Dendritic cell treated with granulocyte-macrophage colony-stimulating factor and Interleukin-4, amounts not matched to agents 40 ng/mL and 50 ng/mL, for 4 days (primary cell): ENCODE measurements at regions not wholly inside any gene's neighbourhood (a gene's known extent, or its start where the extent isn't known, plus 50 kb on each side); places are given as distances from the start of the nearest gene placed in this dataset.

ENCODE experiments used
- H3K27ac Mint-ChIP-seq: one replicate; pipeline ENCODE4 v1.8.0; 2022; ENCODE audit warnings: mild to moderate bottlenecking, mixed read lengths
- H3K27me3 Mint-ChIP-seq: one replicate; pipeline ENCODE4 v1.8.0; 2022; ENCODE audit warnings: mild to moderate bottlenecking, mixed read lengths
- H3K36me3 Mint-ChIP-seq: one replicate; pipeline ENCODE4 v1.8.0; 2022; ENCODE audit warnings: low read depth, mixed read lengths
- H3K4me1 Mint-ChIP-seq: one replicate; pipeline ENCODE4 v1.8.0; 2022; ENCODE audit warnings: low read depth, mixed read lengths
- H3K4me3 Mint-ChIP-seq: one replicate; pipeline ENCODE4 v1.8.0; 2022; ENCODE audit warnings: mild to moderate bottlenecking, moderate library complexity, mixed read lengths
- H3K9me3 Mint-ChIP-seq: one replicate; pipeline ENCODE4 v1.8.0; 2022; ENCODE audit warnings: mixed read lengths
- intact Hi-C: fragments of 100-400 bp; cut with micrococcal nuclease; formaldehyde crosslinking; loops from one replicate; pipeline ENCODE4 v1.15.0; 2022

DNA sequence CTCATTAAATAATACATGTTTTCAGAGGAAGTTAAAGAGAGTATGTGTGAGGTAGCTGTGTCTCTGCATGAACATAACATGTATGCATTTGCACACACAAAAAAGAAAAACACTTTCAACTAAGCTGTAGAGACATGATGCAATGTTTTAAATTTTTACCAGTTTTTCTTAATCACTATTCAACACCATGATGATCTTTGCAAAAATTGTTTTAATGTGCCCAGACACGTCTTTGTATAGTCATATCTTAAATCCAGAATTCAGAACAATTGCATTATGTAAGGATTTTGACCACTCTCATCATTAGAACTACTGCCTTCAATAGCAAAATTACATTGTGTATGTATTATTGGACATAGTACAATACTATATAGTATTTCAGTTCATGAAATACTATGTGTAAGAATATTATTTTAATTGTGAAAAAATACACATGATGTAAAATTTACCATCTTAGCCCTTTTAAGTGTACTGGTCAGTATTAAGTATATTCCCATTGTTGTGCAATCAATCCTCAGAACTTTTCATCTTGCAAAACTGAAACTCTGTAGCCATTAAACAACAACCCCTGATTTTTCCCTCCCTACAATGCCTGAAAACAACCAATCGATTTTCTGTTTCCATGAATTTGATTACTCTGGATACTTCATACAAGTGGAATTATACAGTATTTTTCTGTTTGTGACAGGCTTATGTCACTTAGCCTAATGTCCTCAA, 104.5 kb upstream of the ACVR2A start:
- no peaks in the 10 kb centered on the region for H3K9me3 Mint-ChIP-seq
- H3K4me3 Mint-ChIP-seq: no peak overlapping the region
- H3K27ac Mint-ChIP-seq: no peak overlapping the region
- intact Hi-C loops: no loop called here
- H3K27me3 Mint-ChIP-seq: no peaks in the 10 kb centered on the region
- H3K4me1 Mint-ChIP-seq: no peaks in the 10 kb centered on the region
- H3K36me3 Mint-ChIP-seq: no peaks in the 10 kb centered on the region

DNA sequence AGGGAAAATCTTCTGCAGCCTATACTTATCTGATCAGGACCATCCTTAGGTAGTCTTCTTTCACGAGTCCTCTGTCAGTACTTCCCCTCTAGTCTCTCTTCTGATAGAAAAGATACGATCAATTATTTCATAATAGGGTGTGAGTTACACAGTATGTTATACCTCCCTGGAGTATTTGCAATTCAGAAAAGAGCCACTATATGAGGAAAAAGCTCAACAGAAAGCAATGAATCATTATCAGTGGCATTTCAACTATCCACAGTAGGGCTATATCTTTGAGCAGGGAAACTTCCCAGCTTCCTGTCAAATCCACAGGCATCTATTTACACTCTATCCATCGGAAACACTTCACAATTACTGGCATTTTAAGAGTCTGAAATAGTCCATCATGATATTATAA, 105.3 kb upstream of the ACVR2A start:
- no peaks in the 10 kb centered on the region for H3K27me3 Mint-ChIP-seq

DNA sequence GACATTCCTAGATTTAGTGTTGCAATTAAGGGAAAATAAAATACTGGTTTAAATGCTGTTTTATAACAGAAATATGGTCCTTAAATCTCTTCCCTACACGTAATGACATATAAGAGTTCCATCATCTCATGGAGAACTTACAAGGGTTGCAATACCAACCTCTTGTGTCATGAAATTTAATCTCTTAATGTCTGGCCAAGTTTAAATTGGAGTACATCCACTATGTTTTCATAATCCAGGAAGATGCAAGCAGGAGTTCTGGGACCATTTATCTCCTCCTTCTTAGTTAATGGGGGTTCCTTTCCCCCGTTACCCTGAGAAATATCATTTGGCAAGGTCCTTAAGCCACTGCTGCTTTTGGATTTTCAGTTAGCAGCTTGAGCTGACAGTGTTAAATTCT, 126.0 kb upstream of the ACVR2A start:
- intact Hi-C loops: no loop called here
- Mint-ChIP-seq H3K4me3 (no peak overlapping the region), H3K36me3 (no peaks in the 10 kb centered on the region), H3K27me3 (peaks cover 7% of the 10 kb centered on the region), H3K27ac (no peak overlapping the region), H3K4me1 (peaks cover 7% of the 10 kb centered on the region), H3K9me3 (no peaks in the 10 kb centered on the region)

More for the DNA sequence above, 105.3 kb upstream of the ACVR2A start:
- H3K27ac Mint-ChIP-seq: no peak overlapping the region
- no peaks in the 10 kb centered on the region for H3K36me3 Mint-ChIP-seq
- H3K4me1 Mint-ChIP-seq: no peaks in the 10 kb centered on the region
- H3K9me3 Mint-ChIP-seq: no peaks in the 10 kb centered on the region
- H3K4me3 Mint-ChIP-seq: no peak overlapping the region
- intact Hi-C loops: no loop called here

DNA sequence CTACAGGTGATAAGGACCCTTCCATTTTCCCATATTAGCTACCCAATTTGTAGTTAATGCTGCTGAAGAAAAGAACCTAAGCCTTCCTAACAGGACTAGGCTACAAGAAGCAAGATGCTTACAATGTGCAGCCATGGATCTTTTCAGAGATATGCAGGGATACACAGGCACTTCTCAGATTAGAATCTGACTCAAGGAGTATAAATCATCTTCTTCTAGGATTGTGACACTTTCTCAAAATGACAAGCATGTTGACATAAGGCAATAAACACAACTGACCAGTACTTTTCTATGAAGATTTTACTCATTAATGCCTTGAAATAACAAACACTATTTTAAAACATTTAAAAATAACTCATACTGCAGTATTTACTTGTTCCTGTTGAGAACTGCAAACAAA, 127.9 kb upstream of the ACVR2A start:
- intact Hi-C loops: no loop called here
- Mint-ChIP-seq H3K4me3 (no peak overlapping the region), H3K27me3 (peaks cover 4% of the 10 kb centered on the region), H3K36me3 (no peaks in the 10 kb centered on the region), H3K27ac (no peak overlapping the region), H3K4me1 (peaks cover 7% of the 10 kb centered on the region), H3K9me3 (peaks cover 17% of the 10 kb centered on the region)

DNA sequence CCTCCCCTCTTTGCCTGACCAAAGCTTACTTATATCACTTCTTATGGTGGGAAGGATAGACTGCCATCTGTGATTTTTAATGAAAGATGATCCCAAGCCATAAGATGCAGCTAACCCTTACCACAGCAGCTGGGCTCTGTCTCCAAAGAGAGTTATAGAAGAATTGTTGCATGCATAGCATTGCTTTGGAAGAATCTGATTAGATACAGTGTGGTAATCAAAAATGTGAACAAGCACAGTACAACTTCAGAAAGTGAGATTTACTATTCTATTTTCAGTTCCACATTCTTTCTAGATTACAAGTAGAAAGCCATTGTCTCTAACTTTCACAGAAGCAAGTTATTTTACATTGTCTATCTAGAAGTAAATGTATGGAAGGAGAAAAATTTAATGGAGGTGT, 129.0 kb upstream of the ACVR2A start:
- no peaks in the 10 kb centered on the region for H3K36me3 Mint-ChIP-seq

DNA sequence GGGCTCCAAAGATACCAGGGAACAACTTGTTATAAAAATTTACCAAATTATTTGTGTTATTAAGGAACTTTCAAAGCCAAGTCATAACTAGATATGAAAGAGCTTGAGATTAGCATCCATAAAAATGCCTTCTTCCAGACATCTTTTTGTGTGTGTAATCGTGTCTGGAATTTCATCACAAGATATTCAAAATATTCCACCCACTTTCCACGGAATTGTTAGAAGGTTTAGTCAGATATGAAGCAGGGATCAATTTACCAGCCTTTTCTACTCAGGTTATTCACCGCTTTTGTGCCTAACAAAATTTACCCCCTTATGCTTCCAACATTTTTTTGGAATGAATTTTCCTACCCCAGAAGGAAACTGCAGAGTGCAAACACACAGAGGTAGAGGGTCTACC, 130.2 kb upstream of the ACVR2A start:
- H3K4me3 Mint-ChIP-seq: no peak overlapping the region
- peaks cover 27% of the 10 kb centered on the region for H3K9me3 Mint-ChIP-seq
- H3K27me3 Mint-ChIP-seq: peaks cover 11% of the 10 kb centered on the region
- H3K36me3 Mint-ChIP-seq: no peaks in the 10 kb centered on the region
- peaks cover 7% of the 10 kb centered on the region for H3K4me1 Mint-ChIP-seq
- no peak overlapping the region for H3K27ac Mint-ChIP-seq
- intact Hi-C loops: no loop called here

More for the DNA sequence above, 129.0 kb upstream of the ACVR2A start:
- Mint-ChIP-seq H3K27ac (no peak overlapping the region), H3K9me3 (peaks cover 27% of the 10 kb centered on the region), H3K4me3 (no peak overlapping the region), H3K4me1 (peaks cover 7% of the 10 kb centered on the region), H3K27me3 (peaks cover 11% of the 10 kb centered on the region)
- intact Hi-C loops: no loop called here

DNA sequence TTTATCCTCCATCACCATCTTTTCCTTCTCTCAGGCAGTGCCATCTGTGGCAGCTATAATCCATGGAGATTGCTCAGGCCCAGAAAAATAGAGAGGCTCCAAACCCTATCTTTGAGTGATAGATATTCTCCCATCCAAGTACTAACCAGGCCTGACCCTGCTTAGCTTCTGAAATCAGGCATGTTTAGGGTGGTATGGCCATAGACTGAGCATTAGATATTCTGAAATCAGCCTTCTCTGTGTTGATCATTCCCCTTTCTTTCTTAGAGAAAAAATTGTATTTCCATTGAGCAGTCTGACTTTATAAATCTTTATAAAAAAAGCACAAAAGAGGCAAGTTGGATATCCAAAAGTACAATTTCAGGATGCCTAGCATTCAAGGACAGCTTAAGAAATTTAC, 131.5 kb upstream of the ACVR2A start:
- peaks cover 7% of the 10 kb centered on the region for H3K4me1 Mint-ChIP-seq
- peaks cover 27% of the 10 kb centered on the region for H3K9me3 Mint-ChIP-seq
- no peak overlapping the region for H3K4me3 Mint-ChIP-seq
- H3K36me3 Mint-ChIP-seq: no peaks in the 10 kb centered on the region
- H3K27me3 Mint-ChIP-seq: peaks cover 11% of the 10 kb centered on the region
- intact Hi-C loops: no loop called here
- no peak overlapping the region for H3K27ac Mint-ChIP-seq

DNA sequence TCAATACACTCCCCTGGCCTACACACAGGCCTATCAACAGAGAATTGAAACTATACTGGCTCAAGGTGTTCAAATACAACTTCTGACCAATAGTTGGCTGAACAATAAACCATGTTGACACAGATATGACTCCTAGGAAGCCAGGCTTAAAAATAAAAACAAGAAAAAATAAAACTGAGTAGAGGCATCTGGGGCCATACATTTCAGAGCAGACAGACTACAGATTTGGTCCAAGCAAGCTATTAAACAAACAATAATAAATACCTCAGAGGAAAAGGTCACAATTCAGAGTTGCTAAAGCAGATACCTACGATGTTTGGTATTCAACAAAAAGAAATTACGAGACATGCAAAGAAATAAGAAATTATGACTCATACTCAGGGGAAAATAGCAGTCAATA, 132.8 kb upstream of the ACVR2A start:
- Mint-ChIP-seq H3K27me3 (peaks cover 11% of the 10 kb centered on the region), H3K9me3 (peaks cover 35% of the 10 kb centered on the region), H3K27ac (no peak overlapping the region), H3K36me3 (no peaks in the 10 kb centered on the region), H3K4me3 (no peak overlapping the region), H3K4me1 (peaks cover 7% of the 10 kb centered on the region)
- intact Hi-C loops: no loop called here

DNA sequence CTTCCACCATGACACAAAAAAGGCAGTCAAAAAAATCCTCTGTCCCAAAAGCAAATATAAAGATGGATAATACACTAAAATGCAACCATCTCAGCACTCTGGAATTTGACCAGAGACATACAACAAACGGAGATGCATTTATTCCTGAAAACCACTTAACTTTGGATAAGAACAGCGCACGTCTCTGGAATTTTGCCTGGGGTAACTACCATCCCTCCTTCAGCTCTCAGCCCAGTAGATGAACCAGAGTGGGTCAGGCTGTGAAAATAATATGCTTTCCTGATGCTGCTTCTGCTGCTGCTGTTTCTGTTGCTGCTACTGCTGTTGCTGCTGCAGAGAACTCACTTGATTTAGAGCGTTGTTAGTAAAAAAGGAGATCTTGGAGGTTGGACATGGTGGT, 133.8 kb upstream of the ACVR2A start:
- Mint-ChIP-seq H3K9me3 (peaks cover 43% of the 10 kb centered on the region), H3K27me3 (peaks cover 15% of the 10 kb centered on the region), H3K27ac (no peak overlapping the region), H3K36me3 (no peaks in the 10 kb centered on the region), H3K4me1 (peaks cover 3% of the 10 kb centered on the region), H3K4me3 (no peak overlapping the region)
- intact Hi-C loops: no loop called here

DNA sequence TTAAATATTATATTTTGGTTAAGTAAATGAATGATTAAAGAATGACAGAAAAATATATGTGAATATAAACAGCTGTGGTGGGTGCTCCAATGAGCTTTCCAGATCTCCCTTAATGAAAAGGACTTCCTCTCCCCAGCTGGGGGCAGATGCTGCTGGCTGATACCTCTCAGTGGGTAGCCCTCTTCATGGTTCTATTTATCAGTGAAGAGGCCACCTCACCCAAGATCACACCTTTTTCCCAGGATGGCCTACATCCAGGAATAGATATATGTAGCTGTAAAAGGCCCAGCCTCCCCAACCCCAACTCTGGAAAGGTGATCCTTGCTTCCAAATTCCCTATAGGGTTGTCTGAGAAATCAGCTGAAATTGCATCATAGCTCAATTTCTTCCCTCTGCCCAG, 135.2 kb upstream of the ACVR2A start:
- Mint-ChIP-seq H3K27ac (no peak overlapping the region), H3K4me1 (no peaks in the 10 kb centered on the region), H3K27me3 (peaks cover 14% of the 10 kb centered on the region), H3K4me3 (no peak overlapping the region), H3K36me3 (no peaks in the 10 kb centered on the region), H3K9me3 (peaks cover 52% of the 10 kb centered on the region)
- intact Hi-C loops: no loop called here

DNA sequence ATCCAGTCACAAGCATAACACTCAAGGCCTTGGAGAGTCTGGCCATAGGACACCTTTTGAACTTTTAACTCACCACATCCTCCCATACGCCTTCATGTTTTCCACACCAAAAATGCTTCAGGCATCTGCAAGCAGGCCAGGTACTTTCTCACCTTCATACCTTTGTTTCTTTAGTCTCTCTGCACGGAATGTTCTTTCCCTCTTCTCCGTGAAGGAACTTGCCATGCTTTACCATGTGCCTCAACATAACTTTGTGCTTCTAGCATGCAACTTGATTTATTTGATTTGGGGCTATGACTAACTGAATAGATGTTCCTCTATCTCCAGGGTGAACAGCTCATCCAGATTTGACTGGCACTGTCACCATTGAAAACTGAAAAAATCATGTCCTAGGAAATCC, 141.7 kb upstream of the ACVR2A start:
- Mint-ChIP-seq H3K4me3 (no peak overlapping the region), H3K36me3 (no peaks in the 10 kb centered on the region), H3K27ac (no peak overlapping the region), H3K9me3 (peaks cover 53% of the 10 kb centered on the region), H3K27me3 (peaks cover 8% of the 10 kb centered on the region), H3K4me1 (peaks cover 16% of the 10 kb centered on the region)
- intact Hi-C loops: no loop called here

DNA sequence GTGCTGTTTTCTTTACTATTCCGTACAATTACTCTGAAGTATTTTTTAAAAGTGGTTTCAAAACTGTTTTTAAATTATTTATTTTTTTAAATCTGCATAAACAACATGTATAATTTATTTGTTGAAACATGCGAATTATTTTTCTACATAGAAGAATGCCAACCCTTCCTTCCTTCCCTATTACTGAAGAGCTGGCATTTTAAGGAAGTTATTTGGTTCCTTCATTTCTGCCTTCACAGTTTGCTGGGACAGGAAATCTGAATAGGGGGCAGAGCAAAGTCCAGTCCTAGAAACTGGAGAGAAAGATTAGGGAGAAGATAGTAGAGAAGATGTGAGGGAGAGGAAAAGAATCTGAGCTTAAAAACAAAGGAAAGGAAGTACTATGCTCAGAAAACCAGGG, 146.7 kb upstream of the ACVR2A start:
- Mint-ChIP-seq H3K36me3 (no peaks in the 10 kb centered on the region), H3K4me1 (peaks cover 18% of the 10 kb centered on the region), H3K4me3 (no peak overlapping the region), H3K27ac (peak overlapping the region; percentile 40), H3K9me3 (peaks cover 21% of the 10 kb centered on the region), H3K27me3 (peaks cover 3% of the 10 kb centered on the region)
- intact Hi-C loops: loop anchor here (10.0 kb wide), 1 partner anchor 147 kb away; the partner anchor contains the start of gene ACVR2A

DNA sequence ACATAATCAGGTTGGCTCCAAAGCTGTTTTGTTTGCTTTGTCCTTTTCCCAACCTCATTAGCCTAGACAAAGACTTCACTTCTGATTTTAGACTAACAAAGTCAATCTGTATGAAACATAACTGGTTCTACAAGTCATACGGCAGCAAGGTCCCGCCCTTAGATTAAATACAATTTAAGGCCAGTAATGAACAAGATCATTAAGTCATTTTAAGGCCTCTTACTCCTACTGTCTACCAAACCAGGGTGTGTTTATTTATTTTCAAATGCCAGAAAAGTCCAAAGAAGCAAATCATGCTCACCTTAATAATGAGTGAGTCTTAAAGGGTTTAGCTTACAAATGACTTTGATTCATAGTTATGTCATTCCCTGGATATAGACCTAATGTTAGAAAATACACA, 148.4 kb upstream of the ACVR2A start:
- intact Hi-C loops: loop anchor here (10.0 kb wide), 1 partner anchor 148 kb away; the partner anchor contains the start of gene ACVR2A
- H3K4me3 Mint-ChIP-seq: no peak overlapping the region
- peaks cover 4% of the 10 kb centered on the region for H3K9me3 Mint-ChIP-seq
- peaks cover 25% of the 10 kb centered on the region for H3K4me1 Mint-ChIP-seq
- no peak overlapping the region for H3K27ac Mint-ChIP-seq
- H3K36me3 Mint-ChIP-seq: no peaks in the 10 kb centered on the region
- H3K27me3 Mint-ChIP-seq: peaks cover 2% of the 10 kb centered on the region

DNA sequence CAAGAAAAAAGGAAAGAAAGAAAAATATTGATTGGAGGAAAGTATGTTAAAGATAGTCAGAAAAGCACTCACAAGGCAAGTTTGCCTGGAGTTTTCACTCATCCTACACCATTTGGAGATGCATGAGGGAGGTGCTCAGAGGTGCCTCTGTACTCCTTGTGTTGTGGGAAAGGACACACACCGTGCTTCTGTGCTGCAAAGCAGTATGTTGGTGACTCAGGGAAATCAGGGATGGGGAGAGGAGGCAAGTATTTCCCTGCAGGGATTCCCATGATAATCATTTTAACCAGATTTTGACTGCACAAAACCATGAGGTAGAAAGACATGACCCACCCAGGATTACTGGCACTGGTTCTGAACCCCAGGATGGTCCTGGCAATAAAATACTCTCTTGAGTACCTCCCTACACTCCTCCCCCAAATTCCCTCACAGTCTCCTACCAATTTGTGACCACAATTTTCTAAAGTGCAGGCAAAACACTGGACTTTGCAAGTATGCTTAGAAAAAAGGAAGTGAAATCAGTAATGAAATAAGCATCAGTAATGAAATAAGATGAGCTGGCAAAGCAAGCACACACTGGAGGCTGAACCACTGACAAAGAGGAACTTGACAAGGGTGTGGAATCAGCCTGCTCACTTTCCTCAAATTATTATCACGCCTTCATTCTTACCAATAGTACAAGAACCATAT, 155.5 kb upstream of the ACVR2A start:
- Mint-ChIP-seq H3K9me3 (no peaks in the 10 kb centered on the region), H3K27me3 (no peaks in the 10 kb centered on the region), H3K36me3 (no peaks in the 10 kb centered on the region)

More for the DNA sequence above, 155.5 kb upstream of the ACVR2A start:
- peaks cover 45% of the 10 kb centered on the region for H3K4me1 Mint-ChIP-seq
- no peak overlapping the region for H3K4me3 Mint-ChIP-seq
- H3K27ac Mint-ChIP-seq: peak overlapping the region; percentile 82
- intact Hi-C loops: loop anchor here (2.0 kb wide), 1 partner anchor 53 kb away; no protein-coding TSS in a partner anchor
